GM23248 (cell line): ENCODE measurements at regions not wholly inside any gene's neighbourhood (a gene's known extent, or its start where the extent isn't known, plus 50 kb on each side); places are given as distances from the start of the nearest gene placed in this dataset.

Experiments
- DNase-seq: peaks from one replicate; pipeline ENCODE4 v3.0.0-alpha.2; 2015
- H2AFZ ChIP-seq: fragments of 200-600 bp; sonication (generic); 2 replicates; pipeline ENCODE4 v1.6.1; 2016; ENCODE audit warnings: antibody characterized with exemption
- H3F3A ChIP-seq: fragments of 200-600 bp; sonication (generic); 2 replicates; pipeline ENCODE4 v1.6.1; 2016; ENCODE audit warnings: mild to moderate bottlenecking, antibody characterized with exemption, mixed run types; ENCODE audit not compliant: insufficient read depth
- H3K27ac ChIP-seq: fragments of 200-600 bp; sonication (generic); 2 replicates; pipeline ENCODE4 v1.5.1; 2016; ENCODE audit warnings: mild to moderate bottlenecking
- H3K27me3 ChIP-seq: fragments of 200-600 bp; sonication (generic); replicated peaks from 2 replicates; pipeline ENCODE4 v1.6.1; 2016; ENCODE audit warnings: mild to moderate bottlenecking; ENCODE audit not compliant: insufficient read depth
- H3K36me3 ChIP-seq: fragments of 200-600 bp; sonication (generic); 2 replicates; pipeline ENCODE4 v1.6.1; 2016; ENCODE audit warnings: low read depth, mild to moderate bottlenecking
- H3K4me1 ChIP-seq: fragments of 200-600 bp; sonication (generic); 2 replicates; pipeline ENCODE4 v1.6.1; 2016; ENCODE audit warnings: mild to moderate bottlenecking; ENCODE audit not compliant: insufficient read depth
- H3K4me2 ChIP-seq: fragments of 200-600 bp; sonication (generic); one replicate; pipeline ENCODE4 v1.6.1; 2016; ENCODE audit warnings: mild to moderate bottlenecking; ENCODE audit not compliant: unreplicated experiment
- H3K4me3 ChIP-seq: fragments of 200-600 bp; sonication (generic); 2 replicates; pipeline ENCODE4 v1.5.1; 2016; ENCODE audit warnings: mild to moderate bottlenecking
- H3K79me2 ChIP-seq: fragments of 200-600 bp; sonication (generic); 2 replicates; pipeline ENCODE4 v1.6.1; 2016; ENCODE audit warnings: mild to moderate bottlenecking; ENCODE audit not compliant: insufficient read depth
- H3K9ac ChIP-seq: fragments of 200-600 bp; sonication (generic); 2 replicates; pipeline ENCODE4 v1.6.1; 2016; ENCODE audit warnings: mild to moderate bottlenecking
- H3K9me2 ChIP-seq: fragments of 200-600 bp; sonication (generic); 2 replicates; pipeline ENCODE4 v1.6.1; 2016; ENCODE audit warnings: mixed run types, mild to moderate bottlenecking, moderate library complexity; ENCODE audit not compliant: insufficient read depth
- H3K9me3 ChIP-seq: fragments of 200-600 bp; sonication (generic); one replicate; pipeline ENCODE4 v1.6.1; 2017; ENCODE audit warnings: low read depth
- H4K20me1 ChIP-seq: fragments of 200-600 bp; sonication (generic); 2 replicates; pipeline ENCODE4 v1.6.0; 2016; ENCODE audit not compliant: insufficient read depth
- EZH2 ChIP-seq: fragments of 200-600 bp; sonication (generic); IDR thresholded peaks from 2 replicates; pipeline ENCODE4 v1.6.1; 2018; ENCODE audit warnings: antibody characterized with exemption, mild to moderate bottlenecking; ENCODE audit not compliant: insufficient read depth, poor library complexity, severe bottlenecking
- EZH2phosphoT487 ChIP-seq: fragments of 200-600 bp; sonication (generic); IDR thresholded peaks from 2 replicates; pipeline ENCODE4 v1.6.1; 2018; ENCODE audit warnings: antibody characterized with exemption, moderate library complexity, mild to moderate bottlenecking, low read depth; ENCODE audit not compliant: insufficient read depth
- WGBS, 2 experiments: methylation state at CpG; one replicate each; pipeline ENCODE4 v1.1.6; 2015 to 2017; ENCODE audit warnings: low lambda C conversion rate in 2 of 2, low coverage in 1 of 2; ENCODE audit errors: missing lambda C conversion rate in 2 of 2; 5-methylcytosine and 5-hydroxymethylcytosine counted together
- in situ Hi-C: fragments of 300-500 bp; cut with MboI; formaldehyde crosslinking; loops from 2 replicates; pipeline ENCODE4 v1.15.0; 2020

DNA sequence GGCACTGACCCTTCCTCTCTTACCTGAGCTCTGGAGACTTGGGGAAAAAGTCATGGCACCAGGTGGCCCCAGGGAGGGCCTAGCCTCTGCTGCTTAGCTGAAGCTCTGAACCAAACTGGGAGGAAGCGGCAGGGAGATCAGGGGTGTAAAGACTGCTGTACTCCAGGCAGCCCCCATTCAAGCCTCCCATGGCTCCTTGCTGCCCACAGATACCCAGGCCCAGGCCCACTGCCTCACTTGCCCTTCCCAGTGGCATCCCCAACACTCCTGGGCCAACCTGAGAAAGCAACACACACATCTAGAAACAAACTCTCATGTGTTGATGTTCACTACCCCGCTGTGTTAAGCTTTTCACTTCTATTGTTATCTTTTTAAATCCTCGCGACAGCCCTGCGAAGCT is 151.6 kb downstream of the C5orf15 start:
- Histone ChIP-seq H4K20me1 (no peaks in the 10 kb centered on the region), H3K4me1 (no peaks in the 10 kb centered on the region), H3K36me3 (no peaks in the 10 kb centered on the region), H3K9ac (no peak overlapping the region), H2AFZ (no peak overlapping the region), H3K4me3 (no peak overlapping the region), H3F3A (no peaks in the 10 kb centered on the region), H3K79me2 (no peaks in the 10 kb centered on the region), H3K4me2 (no peak overlapping the region), H3K27ac (no peak overlapping the region), H3K9me3 (no peaks in the 10 kb centered on the region), H3K27me3 (peaks cover 34% of the 10 kb centered on the region), H3K9me2 (no peaks in the 10 kb centered on the region)
- in situ Hi-C loops, result no loop called here
- TF ChIP-seq EZH2phosphoT487 (no peak), EZH2 (no peak)
- no peak for DNase-seq
- WGBS, 2 experiments, result 42 to 59% methylated on average over 5 of the region's 5 CpGs

DNA sequence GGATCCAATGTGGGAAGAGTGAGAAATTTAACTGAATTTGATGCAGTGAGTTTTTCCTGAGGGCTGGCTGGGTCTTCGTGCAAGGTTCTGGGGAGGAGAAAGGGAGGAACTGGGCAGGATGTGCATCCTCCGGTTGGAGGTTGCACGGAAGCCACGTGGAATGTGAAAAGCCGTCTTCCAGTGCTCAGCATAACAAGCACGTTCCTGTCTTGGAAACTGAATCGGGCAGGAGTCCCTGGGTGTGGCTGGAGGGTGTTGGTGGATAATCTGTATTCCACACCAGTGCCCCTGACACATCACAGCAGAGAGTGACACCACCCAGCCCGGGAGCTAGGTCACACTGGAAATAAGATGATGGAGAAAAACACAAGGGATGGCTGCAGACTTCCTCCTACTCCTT is 154.3 kb downstream of the C5orf15 start:
- no peak overlapping the region for H3K4me3 ChIP-seq
- H3K36me3 ChIP-seq, result no peaks in the 10 kb centered on the region
- H3K9me3 ChIP-seq, result no peaks in the 10 kb centered on the region
- peaks cover 19% of the 10 kb centered on the region; the same call in 1 of the 2 replicates for H3K27me3 ChIP-seq
- TF ChIP-seq EZH2 (no peak), EZH2phosphoT487 (no peak)
- no peaks in the 10 kb centered on the region for H3K4me1 ChIP-seq
- no peak overlapping the region for H3K4me2 ChIP-seq
- in situ Hi-C loops, result no loop called here
- WGBS, 2 experiments, result 1 to 4% methylated on average over 8 of the region's 8 CpGs
- H3F3A ChIP-seq, result no peaks in the 10 kb centered on the region
- H3K79me2 ChIP-seq, result no peaks in the 10 kb centered on the region
- H3K27ac ChIP-seq, result no peak overlapping the region
- peak; percentile 7 for DNase-seq
- no peak overlapping the region for H2AFZ ChIP-seq
- H3K9ac ChIP-seq, result no peak overlapping the region
- H4K20me1 ChIP-seq, result no peaks in the 10 kb centered on the region
- no peaks in the 10 kb centered on the region for H3K9me2 ChIP-seq

DNA sequence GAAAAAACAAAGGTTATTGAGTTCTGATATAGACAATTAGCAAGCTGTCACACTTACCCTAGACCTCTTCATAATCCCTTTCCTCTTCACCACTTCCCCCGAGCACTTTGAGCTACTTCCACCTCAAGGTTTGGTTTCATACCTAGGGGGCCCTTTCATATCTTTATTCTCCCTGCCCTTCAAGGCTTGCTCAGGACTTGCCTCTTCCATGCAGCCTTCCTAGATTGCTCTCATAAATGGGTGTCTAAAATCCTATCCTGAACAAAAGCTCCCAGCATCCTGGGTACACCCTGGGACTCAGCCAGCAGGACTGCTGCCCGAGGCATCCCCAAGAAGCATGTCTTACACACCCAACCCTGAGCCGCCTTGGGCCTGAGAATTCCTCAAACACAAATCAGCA is 157.3 kb downstream of the C5orf15 start:
- Histone ChIP-seq H3K4me1 (no peaks in the 10 kb centered on the region), H3K9me3 (no peaks in the 10 kb centered on the region), H3F3A (no peaks in the 10 kb centered on the region), H4K20me1 (no peaks in the 10 kb centered on the region), H2AFZ (no peak overlapping the region), H3K9me2 (no peaks in the 10 kb centered on the region), H3K27ac (no peak overlapping the region), H3K27me3 (peaks cover 28% of the 10 kb centered on the region), H3K79me2 (no peaks in the 10 kb centered on the region), H3K9ac (no peak overlapping the region), H3K36me3 (no peaks in the 10 kb centered on the region), H3K4me3 (no peak overlapping the region), H3K4me2 (no peak overlapping the region)
- TF ChIP-seq EZH2 (no peak), EZH2phosphoT487 (no peak)
- DNase-seq, result no peak
- 37 to 42% methylated on average over 3 of the region's 3 CpGs for WGBS, 2 experiments
- in situ Hi-C loops, result no loop called here

DNA sequence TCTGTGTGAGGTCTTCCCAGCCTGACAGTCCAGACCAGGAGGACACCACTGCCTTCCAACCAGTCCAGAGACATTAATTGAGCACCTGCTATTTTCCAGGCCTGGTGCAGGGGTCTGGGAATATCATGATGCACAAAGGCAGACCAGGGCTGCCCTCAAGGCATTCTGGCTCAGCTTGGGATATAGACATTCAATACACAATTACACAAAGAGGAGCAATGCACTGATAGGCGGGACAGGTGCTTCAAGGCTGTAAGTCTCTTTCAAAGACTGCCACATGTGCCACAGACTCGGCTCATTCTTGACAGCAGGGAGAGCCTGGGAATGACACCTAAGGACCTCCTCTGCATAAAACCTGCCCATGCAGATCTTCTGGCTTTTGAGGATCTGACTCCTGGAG is 158.6 kb downstream of the C5orf15 start:
- TF ChIP-seq EZH2 (no peak), EZH2phosphoT487 (no peak)
- no peaks in the 10 kb centered on the region for H3K9me3 ChIP-seq
- H3K79me2 ChIP-seq, result no peaks in the 10 kb centered on the region
- H3F3A ChIP-seq, result no peaks in the 10 kb centered on the region
- H3K27me3 ChIP-seq, result peaks cover 20% of the 10 kb centered on the region
- no peak overlapping the region for H3K9ac ChIP-seq
- H4K20me1 ChIP-seq, result no peaks in the 10 kb centered on the region
- H3K4me1 ChIP-seq, result no peaks in the 10 kb centered on the region
- H3K4me3 ChIP-seq, result no peak overlapping the region
- in situ Hi-C loops, result no loop called here
- H3K36me3 ChIP-seq, result no peaks in the 10 kb centered on the region
- H3K27ac ChIP-seq, result no peak overlapping the region
- no peak overlapping the region for H2AFZ ChIP-seq
- H3K4me2 ChIP-seq, result no peak overlapping the region
- DNase-seq, result no peak
- no peaks in the 10 kb centered on the region for H3K9me2 ChIP-seq
- 37 to 46% methylated on average over 2 of the region's 2 CpGs for WGBS, 2 experiments

DNA sequence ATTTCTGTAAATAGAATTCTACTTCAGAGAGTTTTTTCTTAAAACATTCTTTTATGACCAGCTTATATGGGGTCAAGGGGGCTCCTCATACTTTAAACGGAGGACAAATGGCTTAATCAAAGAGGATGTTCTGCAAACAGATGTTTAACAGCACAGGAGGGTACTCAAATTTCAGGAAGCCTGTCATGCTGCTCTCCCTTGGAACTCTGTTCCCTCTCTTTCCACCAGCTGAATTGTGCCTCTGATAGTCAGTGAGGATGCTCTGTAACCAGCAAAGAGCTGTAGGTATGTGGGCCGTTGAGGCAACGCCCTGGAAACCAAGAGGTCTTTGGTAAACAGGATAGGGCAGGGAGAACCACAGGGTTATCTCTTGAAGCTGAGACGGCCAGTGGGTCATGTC is 161.1 kb downstream of the C5orf15 start:
- no peak overlapping the region for H3K27ac ChIP-seq
- H3K9me2 ChIP-seq, result no peaks in the 10 kb centered on the region
- H3F3A ChIP-seq, result no peaks in the 10 kb centered on the region
- 21 to 23% methylated on average over 4 of the region's 4 CpGs for WGBS, 2 experiments
- no peaks in the 10 kb centered on the region for H3K36me3 ChIP-seq
- H3K9me3 ChIP-seq, result no peaks in the 10 kb centered on the region
- in situ Hi-C loops, result no loop called here
- H3K9ac ChIP-seq, result no peak overlapping the region
- DNase-seq, result no peak
- no peaks in the 10 kb centered on the region for H3K4me1 ChIP-seq
- H3K4me2 ChIP-seq, result no peak overlapping the region
- TF ChIP-seq EZH2, result no peak
- no peak for TF ChIP-seq EZH2phosphoT487
- no peak overlapping the region for H2AFZ ChIP-seq
- H4K20me1 ChIP-seq, result no peaks in the 10 kb centered on the region
- H3K27me3 ChIP-seq, result peaks cover 9% of the 10 kb centered on the region; the same call in 1 of the 2 replicates
- no peaks in the 10 kb centered on the region for H3K79me2 ChIP-seq
- no peak overlapping the region for H3K4me3 ChIP-seq
